ENCODE measurements at regions not wholly inside any gene's neighbourhood (a gene's known extent, or its start where the extent isn't known, plus 50 kb on each side); places are given as distances from the start of the nearest gene placed in this dataset.
"Not testable (repeated sequence)": the region's sequence is repeated elsewhere in the genome, so short reads cannot be mapped to it uniquely, and the experiment has no call there.

DNA sequence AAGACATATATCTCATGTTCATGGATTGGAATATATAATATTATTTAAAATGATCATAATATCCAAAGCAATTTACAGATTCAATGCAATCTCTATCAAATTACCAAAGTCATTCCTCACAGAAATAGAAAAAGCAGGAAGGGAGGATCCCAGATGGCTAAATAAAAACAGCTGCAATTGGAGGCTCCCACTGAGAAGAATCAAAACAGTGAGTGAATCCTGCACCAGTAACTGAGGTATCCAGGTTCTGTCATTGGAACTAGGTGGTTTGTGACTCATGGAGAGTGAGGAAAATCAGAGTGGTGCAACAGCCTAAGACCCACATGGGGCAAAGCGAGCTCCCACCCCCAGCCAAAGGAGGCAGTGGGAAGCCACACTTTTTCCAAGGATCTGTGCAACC, 128.4 kb downstream of the MTERF1 start:
- Histone ChIP-seq H3K9ac (ENCODE audit: insufficient read length, low read depth) (no peak overlapping the region), H3K27me3 (ENCODE audit: insufficient read depth, insufficient read length) (no peaks in the 10 kb centered on the region), H3K9me3 (ENCODE audit: insufficient read depth, low read length) (no peaks in the 10 kb centered on the region), H3K36me3 (ENCODE audit: insufficient read depth, insufficient read length, low read length) (no peaks in the 10 kb centered on the region), H3K4me1 (ENCODE audit: insufficient read depth, insufficient read length) (no peaks in the 10 kb centered on the region), H3K4me3 (ENCODE audit: insufficient read length, low read depth) (no peak overlapping the region)
- no peak for DNase-seq (ENCODE audit: low read depth, low spot score)
- no peak for TF ChIP-seq ZNF274 (IDR thresholded peaks at IDR 0.05; ENCODE audit: low read depth, low read length)
- TF ChIP-seq SUZ12 (IDR thresholded peaks at IDR 0.05; ENCODE audit: extremely low read depth, insufficient read depth, insufficient read length), result no peak
- no peak for TF ChIP-seq YY1 (IDR thresholded peaks at IDR 0.05; ENCODE audit: insufficient read depth, insufficient read length)

DNA sequence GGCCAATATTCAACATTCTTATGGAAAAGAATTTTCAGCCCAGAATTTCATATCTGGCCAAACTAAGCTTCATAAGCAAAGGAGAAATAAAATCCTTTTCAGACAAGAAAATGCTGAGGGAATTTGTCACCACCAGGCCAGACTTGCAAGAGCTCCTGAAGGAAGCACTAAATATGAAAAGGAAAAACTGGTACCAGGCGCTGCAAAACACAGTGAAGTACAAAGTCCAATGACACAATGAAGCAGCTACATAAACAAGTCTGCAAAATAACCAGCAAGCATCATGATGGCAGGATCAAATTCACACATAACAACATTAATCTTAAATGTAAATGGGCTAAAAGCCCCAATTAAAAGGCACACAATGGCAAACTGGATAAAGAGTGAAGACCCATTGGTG, 126.2 kb downstream of the MTERF1 start:
- H3K9ac ChIP-seq (ENCODE audit: insufficient read length, low read depth); H3K36me3 ChIP-seq (ENCODE audit: insufficient read depth, insufficient read length, low read length); DNase-seq (ENCODE audit: low read depth, low spot score); H3K9me3 ChIP-seq (ENCODE audit: insufficient read depth, low read length); H3K4me1 ChIP-seq (ENCODE audit: insufficient read depth, insufficient read length); H3K4me3 ChIP-seq (ENCODE audit: insufficient read length, low read depth); H3K27me3 ChIP-seq (ENCODE audit: insufficient read depth, insufficient read length): not testable (repeated sequence)

DNA sequence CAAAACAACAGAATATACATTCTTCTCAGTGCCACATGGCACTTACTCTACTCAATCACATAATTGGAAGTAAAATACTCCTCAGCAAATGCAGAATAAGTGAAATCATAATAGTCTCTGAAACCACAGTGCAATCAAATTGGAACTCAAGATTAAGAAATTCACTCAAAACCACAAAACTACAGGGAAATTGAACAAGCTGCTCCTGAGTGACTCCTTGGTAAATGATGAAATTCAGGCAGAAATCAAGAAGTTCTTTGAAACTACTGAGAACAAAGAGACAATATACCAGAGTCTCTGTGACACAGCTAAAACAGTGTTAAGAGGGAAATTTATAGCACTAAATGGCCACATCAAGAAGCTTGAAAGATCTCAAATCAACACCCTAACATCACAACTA, 125.4 kb downstream of the MTERF1 start:
- not testable (repeated sequence) for H3K36me3 ChIP-seq (ENCODE audit: insufficient read depth, insufficient read length, low read length); H3K9ac ChIP-seq (ENCODE audit: insufficient read length, low read depth); DNase-seq (ENCODE audit: low read depth, low spot score)

DNA sequence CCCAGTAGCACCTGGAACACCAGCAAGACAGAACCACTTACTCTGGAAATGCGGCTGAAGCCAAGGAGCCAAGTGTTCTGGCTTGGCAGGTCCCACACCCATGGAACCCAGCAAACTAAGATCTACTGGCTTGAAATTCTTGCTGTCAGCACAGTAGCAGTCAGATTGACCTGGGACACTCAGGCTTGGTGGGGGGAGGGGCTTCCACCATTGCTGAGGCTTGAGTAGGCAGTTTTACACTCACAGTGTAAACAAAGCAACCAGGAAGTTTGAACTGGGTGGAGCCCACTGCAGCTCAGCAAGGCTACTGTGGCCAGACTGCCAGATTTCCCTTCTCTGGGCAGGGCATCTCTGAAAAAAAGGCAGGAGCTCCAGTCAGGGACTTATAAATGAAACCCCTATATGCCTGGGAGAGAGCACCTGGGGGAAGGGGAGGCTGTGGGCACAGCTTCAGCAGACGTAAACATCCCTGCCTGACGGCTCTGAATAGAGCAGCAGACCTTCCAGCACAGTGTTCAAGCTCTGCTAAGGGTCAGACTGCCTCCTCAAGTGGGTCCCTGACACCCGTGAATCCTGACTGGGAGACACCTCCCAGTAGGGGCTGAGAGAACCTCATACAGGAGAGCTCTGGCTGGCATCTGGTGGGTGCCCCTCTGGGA, 121.2 kb downstream of the MTERF1 start:
- DNase-seq (ENCODE audit: low read depth, low spot score), result peak; percentile 72
- no peak overlapping the region for H3K9ac ChIP-seq (ENCODE audit: insufficient read length, low read depth)

More for the DNA sequence above, 125.4 kb downstream of the MTERF1 start:
- H3K27me3 ChIP-seq (ENCODE audit: insufficient read depth, insufficient read length); H3K4me3 ChIP-seq (ENCODE audit: insufficient read length, low read depth); H3K4me1 ChIP-seq (ENCODE audit: insufficient read depth, insufficient read length); H3K9me3 ChIP-seq (ENCODE audit: insufficient read depth, low read length): not testable (repeated sequence)

DNA sequence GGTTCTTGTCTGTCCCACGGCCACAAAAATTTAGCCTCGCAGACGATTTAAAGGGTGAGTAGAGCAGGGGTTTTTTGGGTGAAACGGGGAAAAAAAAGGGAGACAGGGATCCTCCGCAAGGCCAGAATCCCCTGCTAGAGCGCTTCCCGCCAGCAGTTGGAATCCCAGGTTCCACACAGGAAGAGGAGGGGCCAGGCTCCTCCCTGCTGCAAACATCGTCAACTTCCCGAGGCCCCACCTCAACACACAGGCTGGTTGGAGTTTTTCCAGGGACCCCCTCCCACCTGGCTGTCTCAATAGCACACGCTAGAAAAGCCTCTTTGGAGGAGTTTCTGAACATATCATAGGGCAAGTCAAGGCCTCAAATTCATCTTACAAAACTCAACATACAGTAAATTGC, 112.7 kb downstream of the MTERF1 start:
- H3K27me3 ChIP-seq (ENCODE audit: insufficient read depth, insufficient read length), result no peaks in the 10 kb centered on the region
- no peak for DNase-seq (ENCODE audit: low read depth, low spot score)
- H3K9ac ChIP-seq (ENCODE audit: insufficient read length, low read depth), result no peak overlapping the region
- no peaks in the 10 kb centered on the region for H3K4me1 ChIP-seq (ENCODE audit: insufficient read depth, insufficient read length)
- H3K4me3 ChIP-seq (ENCODE audit: insufficient read length, low read depth), result no peak overlapping the region
- H3K36me3 ChIP-seq (ENCODE audit: insufficient read depth, insufficient read length, low read length), result no peaks in the 10 kb centered on the region
- TF ChIP-seq ZNF274 (IDR thresholded peaks at IDR 0.05; ENCODE audit: low read depth, low read length), result no peak
- no peak for TF ChIP-seq SUZ12 (IDR thresholded peaks at IDR 0.05; ENCODE audit: extremely low read depth, insufficient read depth, insufficient read length)
- TF ChIP-seq YY1 (IDR thresholded peaks at IDR 0.05; ENCODE audit: insufficient read depth, insufficient read length), result no peak
- H3K9me3 ChIP-seq (ENCODE audit: insufficient read depth, low read length), result no peaks in the 10 kb centered on the region

More for the DNA sequence above, 121.2 kb downstream of the MTERF1 start:
- no peaks in the 10 kb centered on the region for H3K27me3 ChIP-seq (ENCODE audit: insufficient read depth, insufficient read length)
- H3K4me3 ChIP-seq (ENCODE audit: insufficient read length, low read depth), result no peak overlapping the region
- no peak for TF ChIP-seq YY1 (IDR thresholded peaks at IDR 0.05; ENCODE audit: insufficient read depth, insufficient read length)
- TF ChIP-seq SUZ12 (IDR thresholded peaks at IDR 0.05; ENCODE audit: extremely low read depth, insufficient read depth, insufficient read length), result no peak
- TF ChIP-seq ZNF274 (IDR thresholded peaks at IDR 0.05; ENCODE audit: low read depth, low read length), result no peak
- no peaks in the 10 kb centered on the region for H3K9me3 ChIP-seq (ENCODE audit: insufficient read depth, low read length)
- no peaks in the 10 kb centered on the region for H3K4me1 ChIP-seq (ENCODE audit: insufficient read depth, insufficient read length)
- no peaks in the 10 kb centered on the region for H3K36me3 ChIP-seq (ENCODE audit: insufficient read depth, insufficient read length, low read length)

DNA sequence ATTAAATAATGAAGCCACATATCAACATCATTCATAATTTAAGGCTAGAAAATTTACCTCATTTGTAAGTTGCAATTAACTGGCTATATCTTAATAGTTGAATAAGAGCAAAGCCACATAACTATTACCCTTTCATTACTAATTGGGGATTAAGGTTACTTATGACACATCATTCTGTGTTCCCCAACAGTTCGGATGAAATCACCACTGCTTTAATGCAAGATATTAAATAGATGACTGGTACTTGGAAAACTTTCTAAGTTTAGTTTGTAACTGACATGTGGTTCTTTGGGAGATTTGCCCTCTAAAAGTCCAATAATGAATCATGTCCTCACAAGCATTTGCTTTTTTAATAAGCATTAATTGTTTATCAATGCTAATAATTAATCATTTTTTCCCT, 109.1 kb downstream of the MTERF1 start:
- no peak for TF ChIP-seq YY1 (IDR thresholded peaks at IDR 0.05; ENCODE audit: insufficient read depth, insufficient read length)
- no peak for TF ChIP-seq SUZ12 (IDR thresholded peaks at IDR 0.05; ENCODE audit: extremely low read depth, insufficient read depth, insufficient read length)
- no peak for TF ChIP-seq ZNF274 (IDR thresholded peaks at IDR 0.05; ENCODE audit: low read depth, low read length)
- Histone ChIP-seq H3K9me3 (ENCODE audit: insufficient read depth, low read length) (no peaks in the 10 kb centered on the region), H3K9ac (ENCODE audit: insufficient read length, low read depth) (no peak overlapping the region), H3K36me3 (ENCODE audit: insufficient read depth, insufficient read length, low read length) (no peaks in the 10 kb centered on the region), H3K4me1 (ENCODE audit: insufficient read depth, insufficient read length) (no peaks in the 10 kb centered on the region), H3K27me3 (ENCODE audit: insufficient read depth, insufficient read length) (no peaks in the 10 kb centered on the region), H3K4me3 (ENCODE audit: insufficient read length, low read depth) (no peak overlapping the region)
- no peak for DNase-seq (ENCODE audit: low read depth, low spot score)

DNA sequence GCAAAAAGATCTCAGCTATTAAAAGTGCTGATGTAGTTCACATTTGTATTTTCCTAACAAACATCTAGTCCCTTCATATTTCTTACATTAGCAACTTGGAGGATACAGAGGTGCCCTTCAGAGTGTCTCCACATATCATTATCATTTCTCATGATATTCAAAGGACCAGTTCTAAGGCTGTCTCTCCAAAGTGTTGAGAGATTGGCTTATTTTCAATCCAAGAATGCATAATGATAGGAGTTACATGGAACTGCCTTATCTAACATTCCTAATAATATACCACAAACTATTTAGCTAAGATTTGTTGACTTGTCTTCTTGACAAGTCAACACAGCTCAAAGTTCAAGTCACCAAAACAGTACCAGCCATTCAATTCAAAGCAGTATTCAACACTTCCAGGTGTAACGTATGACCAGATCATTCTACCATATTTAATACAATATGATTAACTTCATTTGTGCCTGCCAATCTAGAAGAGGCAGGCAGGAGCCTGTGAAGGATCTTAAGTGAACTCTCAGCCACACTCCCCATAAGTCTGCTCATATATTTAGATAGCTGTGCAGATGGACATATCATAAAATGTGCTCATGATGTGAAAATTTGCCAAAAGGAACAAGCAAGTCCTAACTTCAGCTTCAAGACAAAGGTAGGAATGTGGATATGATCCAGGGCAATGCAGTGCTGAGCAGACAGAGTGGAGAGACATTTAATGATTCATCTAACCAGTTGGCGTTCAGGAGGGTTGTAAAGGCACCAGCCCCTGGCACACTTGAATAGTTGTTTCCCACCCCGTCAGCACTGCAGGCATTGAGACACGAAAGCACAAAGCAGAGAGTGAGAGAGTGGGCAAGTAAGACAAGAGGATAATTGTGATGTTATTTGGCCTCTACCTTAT, 108.3 kb downstream of the MTERF1 start:
- Histone ChIP-seq H3K9ac (ENCODE audit: insufficient read length, low read depth) (no peak overlapping the region), H3K4me1 (ENCODE audit: insufficient read depth, insufficient read length) (no peaks in the 10 kb centered on the region), H3K36me3 (ENCODE audit: insufficient read depth, insufficient read length, low read length) (no peaks in the 10 kb centered on the region), H3K27me3 (ENCODE audit: insufficient read depth, insufficient read length) (no peaks in the 10 kb centered on the region), H3K4me3 (ENCODE audit: insufficient read length, low read depth) (no peak overlapping the region), H3K9me3 (ENCODE audit: insufficient read depth, low read length) (no peaks in the 10 kb centered on the region)
- DNase-seq (ENCODE audit: low read depth, low spot score), result no peak
- TF ChIP-seq ZNF274 (IDR thresholded peaks at IDR 0.05; ENCODE audit: low read depth, low read length), result no peak
- TF ChIP-seq SUZ12 (IDR thresholded peaks at IDR 0.05; ENCODE audit: extremely low read depth, insufficient read depth, insufficient read length), result no peak
- TF ChIP-seq YY1 (IDR thresholded peaks at IDR 0.05; ENCODE audit: insufficient read depth, insufficient read length), result no peak
